ENCODE measurements at regions not wholly inside any gene's neighbourhood (a gene's known extent, or its start where the extent isn't known, plus 50 kb on each side); places are given as distances from the start of the nearest gene placed in this dataset.

- intact Hi-C loops (cut with micrococcal nuclease), result no loop called here
- Histone ChIP-seq H3K27me3 (ENCODE audit: control insufficient read depth in 2 of 2, insufficient read depth in 2 of 2, low read length in 2 of 2) (no peaks in the 10 kb centered on the region), H3K9me3 (replicated peaks in 1 of 2; ENCODE audit: control insufficient read depth in 1 of 2, insufficient read depth in 1 of 2, low read length in 2 of 2) (peaks cover 17 to 34% of the 10 kb centered on the region in 2 donors), H3K27ac (ENCODE audit: low read depth in 1 of 2, low read length in 2 of 2) (no peak overlapping the region), H3K9ac (ENCODE audit: insufficient read depth, low read length, poor library complexity, severe bottlenecking) (no peak overlapping the region), H3K4me2 (replicated peaks; ENCODE audit: extremely low read depth, low read length, poor library complexity, severe bottlenecking) (no peak overlapping the region), H3K4me3 (replicated peaks in 1 of 3; ENCODE audit: low read depth in 2 of 3, low read length in 3 of 3) (no peak overlapping the region), H4K20me1 (ENCODE audit: insufficient read depth, low read length) (no peaks in the 10 kb centered on the region), H2AFZ (ENCODE audit: insufficient read depth, low read depth, low read length, poor library complexity, severe bottlenecking) (no peak overlapping the region), H3K36me3 (replicated peaks in 1 of 2; ENCODE audit: control insufficient read depth in 1 of 2, insufficient read depth in 2 of 2, low read length in 2 of 2) (no peaks in the 10 kb centered on the region), H3K79me2 (ENCODE audit: insufficient read depth, low read length) (no peaks in the 10 kb centered on the region), H3K4me1 (ENCODE audit: control insufficient read depth in 1 of 2, insufficient read depth in 2 of 2, low read length in 2 of 2) (no peaks in the 10 kb centered on the region)
- Mint-ChIP-seq H3K27me3 (ENCODE audit: low read depth in 3 of 3) (peaks cover 0 to 2% (median 0%) of the 10 kb centered on the region in 3 donors), H3K9me3 (peaks cover 24 to 46% (median 31%) of the 10 kb centered on the region in 7 donors), H3K27ac (no peak overlapping the region), H3K36me3 (no peaks in the 10 kb centered on the region), H3K4me1 (no peaks in the 10 kb centered on the region), H3K4me3 (no peak overlapping the region)
- WGBS (ENCODE audit: insufficient coverage), result 83% methylated on average over 2 of the region's 3 CpGs
- TF ChIP-seq, protein P1, sequence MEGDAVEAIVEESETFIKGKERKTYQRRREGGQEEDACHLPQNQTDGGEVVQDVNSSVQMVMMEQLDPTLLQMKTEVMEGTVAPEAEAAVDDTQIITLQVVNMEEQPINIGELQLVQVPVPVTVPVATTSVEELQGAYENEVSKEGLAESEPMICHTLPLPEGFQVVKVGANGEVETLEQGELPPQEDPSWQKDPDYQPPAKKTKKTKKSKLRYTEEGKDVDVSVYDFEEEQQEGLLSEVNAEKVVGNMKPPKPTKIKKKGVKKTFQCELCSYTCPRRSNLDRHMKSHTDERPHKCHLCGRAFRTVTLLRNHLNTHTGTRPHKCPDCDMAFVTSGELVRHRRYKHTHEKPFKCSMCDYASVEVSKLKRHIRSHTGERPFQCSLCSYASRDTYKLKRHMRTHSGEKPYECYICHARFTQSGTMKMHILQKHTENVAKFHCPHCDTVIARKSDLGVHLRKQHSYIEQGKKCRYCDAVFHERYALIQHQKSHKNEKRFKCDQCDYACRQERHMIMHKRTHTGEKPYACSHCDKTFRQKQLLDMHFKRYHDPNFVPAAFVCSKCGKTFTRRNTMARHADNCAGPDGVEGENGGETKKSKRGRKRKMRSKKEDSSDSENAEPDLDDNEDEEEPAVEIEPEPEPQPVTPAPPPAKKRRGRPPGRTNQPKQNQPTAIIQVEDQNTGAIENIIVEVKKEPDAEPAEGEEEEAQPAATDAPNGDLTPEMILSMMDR (IDR thresholded peaks at IDR 0.05), result no peak
- no peak for DNase-seq
These were observed 534.0 kb downstream of the ARAP2 start for GRCh38 chr4:35710343-35710742.

GRCh38 chr4:35711127-35711526 is 533.2 kb downstream of the ARAP2 start:
- peaks cover 17 to 34% of the 10 kb centered on the region in 2 donors for H3K9me3 ChIP-seq (replicated peaks in 1 of 2; ENCODE audit: control insufficient read depth in 1 of 2, insufficient read depth in 1 of 2, low read length in 2 of 2)
- H3K79me2 ChIP-seq (ENCODE audit: insufficient read depth, low read length), result no peaks in the 10 kb centered on the region
- no peak overlapping the region for H3K4me3 ChIP-seq (replicated peaks in 1 of 3; ENCODE audit: low read depth in 2 of 3, low read length in 3 of 3)
- H3K36me3 Mint-ChIP-seq, result no peaks in the 10 kb centered on the region
- WGBS (ENCODE audit: insufficient coverage), result no CpG with 5 or more reads among the region's 2 CpGs
- peaks cover 0 to 2% (median 0%) of the 10 kb centered on the region in 3 donors for H3K27me3 Mint-ChIP-seq (ENCODE audit: low read depth in 3 of 3)
- DNase-seq, result no peak
- TF ChIP-seq, protein P1 (IDR thresholded peaks at IDR 0.05), result no peak
- no peak overlapping the region for H3K4me2 ChIP-seq (replicated peaks; ENCODE audit: extremely low read depth, low read length, poor library complexity, severe bottlenecking)
- H3K4me1 Mint-ChIP-seq, result no peaks in the 10 kb centered on the region
- H3K9ac ChIP-seq (ENCODE audit: insufficient read depth, low read length, poor library complexity, severe bottlenecking), result no peak overlapping the region
- no peak overlapping the region for H3K27ac ChIP-seq (ENCODE audit: low read depth in 1 of 2, low read length in 2 of 2)
- H2AFZ ChIP-seq (ENCODE audit: insufficient read depth, low read depth, low read length, poor library complexity, severe bottlenecking), result no peak overlapping the region
- H3K36me3 ChIP-seq (replicated peaks in 1 of 2; ENCODE audit: control insufficient read depth in 1 of 2, insufficient read depth in 2 of 2, low read length in 2 of 2), result no peaks in the 10 kb centered on the region
- no peak overlapping the region for H3K27ac Mint-ChIP-seq
- no peak overlapping the region for H3K4me3 Mint-ChIP-seq
- H3K4me1 ChIP-seq (ENCODE audit: control insufficient read depth in 1 of 2, insufficient read depth in 2 of 2, low read length in 2 of 2), result no peaks in the 10 kb centered on the region
- H3K27me3 ChIP-seq (ENCODE audit: control insufficient read depth in 2 of 2, insufficient read depth in 2 of 2, low read length in 2 of 2), result no peaks in the 10 kb centered on the region
- peaks cover 25 to 47% (median 33%) of the 10 kb centered on the region in 7 donors for H3K9me3 Mint-ChIP-seq
- H4K20me1 ChIP-seq (ENCODE audit: insufficient read depth, low read length), result no peaks in the 10 kb centered on the region
- intact Hi-C loops (cut with micrococcal nuclease), result no loop called here
